ENCODE measurements at regions not wholly inside any gene's neighbourhood (a gene's known extent, or its start where the extent isn't known, plus 50 kb on each side); places are given as distances from the start of the nearest gene placed in this dataset.

- no peak overlapping the region for H3K27ac ChIP-seq (ENCODE audit: extremely low read depth, low read depth, low read length)
- H2AFZ ChIP-seq (ENCODE audit: low read depth, low read length), result peak overlapping the region; percentile 62; the same call in 1 of the 2 replicates
- peak; percentile 70; the same call in 2 of the 3 replicates for ATAC-seq
- in situ Hi-C loops (cut with MboI), result no loop called here
- no peak overlapping the region for H3K9ac ChIP-seq (ENCODE audit: insufficient read depth in 1 of 2, low read depth in 2 of 2, low read length in 2 of 2)
- no peaks in the 10 kb centered on the region for H3K79me2 ChIP-seq (ENCODE audit: control insufficient read depth, insufficient read depth, low read length)
- no peaks in the 10 kb centered on the region for H3K27me3 ChIP-seq (ENCODE audit: control insufficient read depth in 2 of 2, insufficient read depth in 2 of 2, low read length in 2 of 2)
- DNase-seq (ENCODE audit: extremely low read depth in 1 of 4, low spot score in 3 of 4), result peak in 1 of 4 experiments; percentile 11
- BruUV-seq (replicated peaks), result no TSS peak
- no peaks in the 10 kb centered on the region for H4K20me1 ChIP-seq (replicated peaks; ENCODE audit: control insufficient read depth, insufficient read depth, low read length)
- FAIRE-seq, result no peak
- H3K9me3 ChIP-seq (replicated peaks; ENCODE audit: control insufficient read depth, insufficient read depth, low read depth, low read length), result no peaks in the 10 kb centered on the region
- WGBS (ENCODE audit: insufficient coverage, low coverage, missing lambda C conversion rate), result 5% methylated on average over 4 of the region's 10 CpGs
- no peaks in the 10 kb centered on the region for H3K36me3 ChIP-seq (ENCODE audit: control insufficient read depth, insufficient read depth, low read length)
- peak overlapping the region; percentile 12; the same call in 1 of the 2 replicates for H3K4me2 ChIP-seq (ENCODE audit: insufficient read depth, low read length)
- intact Hi-C loops (cut with micrococcal nuclease), result no loop called here
- no peak overlapping the region for H3K4me3 ChIP-seq
- TF ChIP-seq ZNF639 (CRISPR knock-in tag; conservative IDR thresholded peaks at IDR 0.05 in 1 of 2, IDR thresholded peaks at IDR 0.05 in 1 of 2), result no peak
- TF ChIP-seq TAF15 (IDR thresholded peaks at IDR 0.05; ENCODE audit: low read depth, low read length), result no peak
- TF ChIP-seq MLX (CRISPR knock-in tag; conservative IDR thresholded peaks at IDR 0.05), result no peak
- no peak for TF ChIP-seq PCBP1 (IDR thresholded peaks at IDR 0.05; ENCODE audit: low read depth, low read length, poor library complexity, severe bottlenecking)
- TF ChIP-seq GTF2B (IDR thresholded peaks at IDR 0.05; ENCODE audit: extremely low read depth, insufficient read length), result no peak
- TF ChIP-seq HBP1 (CRISPR knock-in tag; IDR thresholded peaks at IDR 0.05), result no peak
- no peak for TF ChIP-seq HMG20B (CRISPR knock-in tag; IDR thresholded peaks at IDR 0.05)
- 0 out of 2 replicates have a peak, but pooled peaks have one; percentile 20 for TF ChIP-seq ZNF384 (IDR thresholded peaks at IDR 0.05; ENCODE audit: low read depth, low read length)
- H3K9me1 ChIP-seq (ENCODE audit: control insufficient read depth, insufficient read depth, low read length), result no peaks in the 10 kb centered on the region
- POLR2A ChIA-PET, result no interaction called here
- CTCF ChIA-PET (ENCODE audit: low intra/inter-chr PET ratio), result no interaction called here
- no peaks in the 10 kb centered on the region for H3K4me1 ChIP-seq (replicated peaks in 1 of 2; ENCODE audit: control insufficient read depth in 2 of 2, insufficient read depth in 2 of 2, low read length in 2 of 2)
Observed at GRCh38 chr14:60381909-60382308, 104.0 kb downstream of the C14orf39 start.
